ENCODE measurements at regions not wholly inside any gene's neighbourhood (a gene's known extent, or its start where the extent isn't known, plus 50 kb on each side); places are given as distances from the start of the nearest gene placed in this dataset.

DNA sequence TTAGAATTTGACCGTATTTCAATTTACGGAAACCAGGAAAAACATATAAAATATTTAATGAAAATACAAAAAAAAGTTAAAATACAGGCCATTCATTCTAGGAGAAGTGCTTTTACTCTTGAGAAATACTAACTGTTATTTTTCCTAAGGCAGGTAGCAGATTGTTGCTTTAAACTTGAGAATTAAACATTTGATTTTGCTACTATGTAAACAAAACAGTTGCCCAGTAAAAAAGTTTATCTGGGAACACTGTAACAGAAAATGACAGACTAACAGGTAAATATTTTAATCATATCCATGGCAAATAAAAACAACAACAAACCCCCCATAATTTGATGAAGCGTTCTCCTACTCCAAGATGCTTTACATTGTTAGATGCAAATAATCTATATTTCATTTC is 350.5 kb downstream of the CRPPA start:
- TF ChIP-seq MAFK (IDR thresholded peaks at IDR 0.05; ENCODE audit: low read depth, low read length), result no peak
- TF ChIP-seq, protein P1, sequence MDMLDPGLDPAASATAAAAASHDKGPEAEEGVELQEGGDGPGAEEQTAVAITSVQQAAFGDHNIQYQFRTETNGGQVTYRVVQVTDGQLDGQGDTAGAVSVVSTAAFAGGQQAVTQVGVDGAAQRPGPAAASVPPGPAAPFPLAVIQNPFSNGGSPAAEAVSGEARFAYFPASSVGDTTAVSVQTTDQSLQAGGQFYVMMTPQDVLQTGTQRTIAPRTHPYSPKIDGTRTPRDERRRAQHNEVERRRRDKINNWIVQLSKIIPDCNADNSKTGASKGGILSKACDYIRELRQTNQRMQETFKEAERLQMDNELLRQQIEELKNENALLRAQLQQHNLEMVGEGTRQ (IDR thresholded peaks at IDR 0.05; ENCODE audit: low read depth, low read length), result no peak
- no peak for TF ChIP-seq CHD1 (IDR thresholded peaks at IDR 0.05; ENCODE audit: low read depth, low read length)
- TF ChIP-seq RFX5 (IDR thresholded peaks at IDR 0.05; ENCODE audit: low read depth, low read length), result no peak
- no peak for TF ChIP-seq RAD21 (IDR thresholded peaks at IDR 0.05; ENCODE audit: low read length)
- no peak for TF ChIP-seq FOS (IDR thresholded peaks at IDR 0.05; ENCODE audit: low read depth, low read length)
- TF ChIP-seq NFE2L2 (IDR thresholded peaks at IDR 0.05; ENCODE audit: low read depth, low read length), result no peak
- no peak for TF ChIP-seq MXI1 (IDR thresholded peaks at IDR 0.05; ENCODE audit: borderline replicate concordance, low read depth, low read length)
- TF ChIP-seq MAZ (IDR thresholded peaks at IDR 0.05; ENCODE audit: borderline replicate concordance, low read depth, low read length), result no peak
- TF ChIP-seq POLR2A (IDR thresholded peaks at IDR 0.05; ENCODE audit: low read depth, low read length), result no peak
- H2BK120ac ChIP-seq (ENCODE audit: low read depth, low read length), result no peak overlapping the region
- H4K8ac ChIP-seq (ENCODE audit: low read depth in 2 of 2, low read length in 2 of 2), result no peak overlapping the region
- H2BK5ac ChIP-seq (ENCODE audit: low read depth, low read length, poor library complexity, severe bottlenecking), result no peak overlapping the region
- H4K5ac ChIP-seq (ENCODE audit: low read depth, low read length), result no peak overlapping the region
- no peak overlapping the region for H3K18ac ChIP-seq (ENCODE audit: low read depth, low read length)
- H2AK9ac ChIP-seq (replicated peaks; ENCODE audit: low read depth, low read length, poor library complexity), result no peak overlapping the region
- H3K14ac ChIP-seq (replicated peaks; ENCODE audit: low read depth, low read length), result no peak overlapping the region
- no peak overlapping the region for H3K9ac ChIP-seq (ENCODE audit: low read depth, low read length)
- no peaks in the 10 kb centered on the region for H3K36me3 ChIP-seq (ENCODE audit: control insufficient read depth, insufficient read depth, low read length)
- DNase-seq (no peak), ATAC-seq (ENCODE audit: low read depth) (no peak)
- ChIA-PET CTCF (no interaction called here), POLR2A (ENCODE audit: unreplicated experiment) (no interaction called here)
- H3K9me3 ChIP-seq (ENCODE audit: control insufficient read depth, insufficient read depth, low read length), result no peaks in the 10 kb centered on the region
- no peak overlapping the region for H3K27ac ChIP-seq (ENCODE audit: insufficient read depth, low read length)
- no CpG with 5 or more reads among the region's 3 CpGs for WGBS, 2 experiments (ENCODE audit: extremely low coverage in 2 of 2, insufficient read length in 1 of 2)
- H2AFZ ChIP-seq (replicated peaks; ENCODE audit: low read length, poor library complexity), result no peak overlapping the region
- H3K4me2 ChIP-seq (ENCODE audit: low read depth, low read length), result no peak overlapping the region
- no peaks in the 10 kb centered on the region for H3K27me3 ChIP-seq (ENCODE audit: control insufficient read depth, insufficient read depth, low read length)
- dilution Hi-C loops (cut with HindIII; ENCODE audit: low sequenced_read_pairs, unreplicated experiment) (no loop called here), intact Hi-C loops (cut with micrococcal nuclease) (loop anchor here (1.0 to 10.0 kb wide), 6 partner anchors 350 to 1356 kb away; no protein-coding TSS in a partner anchor), in situ Hi-C loops (cut with MboI; ENCODE audit: low sequenced_read_pairs) (loop anchor here (10.0 kb wide), 1 partner anchor 346 kb away; no protein-coding TSS in a partner anchor)
- no peak overlapping the region for H3K56ac ChIP-seq (ENCODE audit: extremely low read depth, insufficient read depth, low read length)
- no peak overlapping the region for H2AK5ac ChIP-seq (ENCODE audit: low read depth, low read length)
- H4K20me1 ChIP-seq (ENCODE audit: insufficient read depth, low read length), result no peaks in the 10 kb centered on the region
- H3K4me1 ChIP-seq (ENCODE audit: control insufficient read depth, insufficient read depth, low read length), result peaks cover 4% of the 10 kb centered on the region
- H2BK15ac ChIP-seq (ENCODE audit: low read depth, low read length), result no peak overlapping the region
- no TSS peak for BruUV-seq (replicated peaks)
- H2BK20ac ChIP-seq (ENCODE audit: low read depth, low read length), result no peak overlapping the region
- no peaks in the 10 kb centered on the region for H3K79me1 ChIP-seq (ENCODE audit: low read depth in 1 of 2, low read length in 2 of 2)
- no peak overlapping the region for H4K91ac ChIP-seq (ENCODE audit: insufficient read depth, low read depth, low read length)
- H3K23ac ChIP-seq (ENCODE audit: low read depth, low read length), result no peak overlapping the region
- H3K4me3 ChIP-seq (ENCODE audit: insufficient read depth, low read depth, low read length), result no peak overlapping the region
- no peaks in the 10 kb centered on the region for H3K9me1 ChIP-seq (ENCODE audit: insufficient read depth, low read length)
- no peak overlapping the region for H3K4ac ChIP-seq (ENCODE audit: low read depth, low read length)
